ENCODE measurements at regions not wholly inside any gene's neighbourhood (a gene's known extent, or its start where the extent isn't known, plus 50 kb on each side); places are given as distances from the start of the nearest gene placed in this dataset.

GRCh38 chr4:133887723-133888122 is 313.9 kb downstream of the PABPC4L start:
- TF ChIP-seq FOXA1 (IDR thresholded peaks at IDR 0.05) (no peak), TAF1 (conservative IDR thresholded peaks at IDR 0.05) (no peak), RAD21 (IDR thresholded peaks at IDR 0.05) (no peak), JUND (IDR thresholded peaks at IDR 0.05) (no peak)
- TF ChIP-seq, protein P1, sequence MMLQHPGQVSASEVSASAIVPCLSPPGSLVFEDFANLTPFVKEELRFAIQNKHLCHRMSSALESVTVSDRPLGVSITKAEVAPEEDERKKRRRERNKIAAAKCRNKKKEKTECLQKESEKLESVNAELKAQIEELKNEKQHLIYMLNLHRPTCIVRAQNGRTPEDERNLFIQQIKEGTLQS (IDR thresholded peaks at IDR 0.05), result no peak
- TF ChIP-seq, protein P2, sequence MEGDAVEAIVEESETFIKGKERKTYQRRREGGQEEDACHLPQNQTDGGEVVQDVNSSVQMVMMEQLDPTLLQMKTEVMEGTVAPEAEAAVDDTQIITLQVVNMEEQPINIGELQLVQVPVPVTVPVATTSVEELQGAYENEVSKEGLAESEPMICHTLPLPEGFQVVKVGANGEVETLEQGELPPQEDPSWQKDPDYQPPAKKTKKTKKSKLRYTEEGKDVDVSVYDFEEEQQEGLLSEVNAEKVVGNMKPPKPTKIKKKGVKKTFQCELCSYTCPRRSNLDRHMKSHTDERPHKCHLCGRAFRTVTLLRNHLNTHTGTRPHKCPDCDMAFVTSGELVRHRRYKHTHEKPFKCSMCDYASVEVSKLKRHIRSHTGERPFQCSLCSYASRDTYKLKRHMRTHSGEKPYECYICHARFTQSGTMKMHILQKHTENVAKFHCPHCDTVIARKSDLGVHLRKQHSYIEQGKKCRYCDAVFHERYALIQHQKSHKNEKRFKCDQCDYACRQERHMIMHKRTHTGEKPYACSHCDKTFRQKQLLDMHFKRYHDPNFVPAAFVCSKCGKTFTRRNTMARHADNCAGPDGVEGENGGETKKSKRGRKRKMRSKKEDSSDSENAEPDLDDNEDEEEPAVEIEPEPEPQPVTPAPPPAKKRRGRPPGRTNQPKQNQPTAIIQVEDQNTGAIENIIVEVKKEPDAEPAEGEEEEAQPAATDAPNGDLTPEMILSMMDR (IDR thresholded peaks at IDR 0.05; ENCODE audit: low read depth, low read length, missing input control), result no peak
- TF ChIP-seq, protein P3, sequence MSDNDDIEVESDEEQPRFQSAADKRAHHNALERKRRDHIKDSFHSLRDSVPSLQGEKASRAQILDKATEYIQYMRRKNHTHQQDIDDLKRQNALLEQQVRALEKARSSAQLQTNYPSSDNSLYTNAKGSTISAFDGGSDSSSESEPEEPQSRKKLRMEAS (IDR thresholded peaks at IDR 0.05), result no peak
